Endothelial cell of umbilical vein (primary cell): ENCODE measurements at regions not wholly inside any gene's neighbourhood (a gene's known extent, or its start where the extent isn't known, plus 50 kb on each side); places are given as distances from the start of the nearest gene placed in this dataset.

ENCODE experiments used
- BruUV-seq: library from RNA; stranded (reverse); fragments of 400-500 nt; replicated peaks from 2 replicates; lab custom pipeline; 2021; lab: Mats Ljungman, UMichigan
- CTCF ChIA-PET: fragments of 300-600, 350-600 bp; sonication (Branson Sonifier 250); formaldehyde crosslinking; loops from one replicate; lab custom pipeline; 2021; ENCODE audit warnings: antibody characterized with exemption, inconsistent platforms; lab: Charles Lee
- POLR2A ChIA-PET: fragments of 300-600, 350-600 bp; sonication (Branson Sonifier 250); formaldehyde crosslinking; loops from one replicate; lab custom pipeline; 2021; ENCODE audit warnings: antibody characterized with exemption, inconsistent platforms; lab: Charles Lee
- DNase-seq: peaks from one replicate; pipeline ENCODE4 v3.0.0-alpha.2; 2011; ENCODE audit warnings: low read depth, low spot score
- FAIRE-seq: peaks from 2 replicates; lab custom pipeline; 2011; peaks lifted over from hg19 to GRCh38; lab: Jason Lieb, UNC
- H2AFZ ChIP-seq: 2 replicates; pipeline ENCODE4 v1.6.0; 2012; ENCODE audit warnings: low read depth, low read length, control low read depth, inconsistent platforms
- H3K27ac ChIP-seq: 2 replicates; pipeline ENCODE4 v1.5.1; 2011; ENCODE audit warnings: low read depth, mild to moderate bottlenecking, control low read depth, low read length, moderate library complexity; ENCODE audit not compliant: insufficient read depth
- H3K27me3 ChIP-seq, 2 experiments: 2 replicates each; pipeline versions ENCODE4 v1.6.0 to v1.6.1; 2011; ENCODE audit warnings: low read length in 2 of 2, mixed read lengths in 1 of 2; ENCODE audit not compliant: control insufficient read depth in 2 of 2, insufficient read depth in 2 of 2
- H3K36me3 ChIP-seq, 2 experiments: 2 replicates in 1 of 2; 3 replicates in 1 of 2; pipeline ENCODE4 v1.5.1; 2011; ENCODE audit warnings: low read length in 2 of 2, mild to moderate bottlenecking in 1 of 2, moderate library complexity in 1 of 2; ENCODE audit not compliant: control insufficient read depth in 2 of 2, insufficient read depth in 2 of 2; ENCODE audit errors: extremely low read depth in 1 of 2
- H3K4me1 ChIP-seq: 3 replicates; pipeline ENCODE4 v1.5.1; 2011; ENCODE audit warnings: mild to moderate bottlenecking, low read length; ENCODE audit not compliant: control insufficient read depth, insufficient read depth; ENCODE audit errors: extremely low read depth
- H3K4me2 ChIP-seq: 2 replicates; pipeline ENCODE4 v1.6.1; 2011; ENCODE audit warnings: low read length, control low read depth, mixed read lengths; ENCODE audit not compliant: insufficient read depth
- H3K4me3 ChIP-seq, 3 experiments: fragments of 200-600 bp in 1 of 3; sonication (generic), shearing (Covaris generic) in 1 of 3; replicated peaks in 1 of 3; 2 replicates each; pipeline ENCODE4 v1.5.1; 2011 to 2016; ENCODE audit warnings: control low read depth in 3 of 3, low read length in 3 of 3, mild to moderate bottlenecking in 2 of 3, inconsistent platforms in 1 of 3, low read depth in 1 of 3, moderate library complexity in 1 of 3; ENCODE audit not compliant: insufficient read depth in 1 of 3
- H3K79me2 ChIP-seq: 2 replicates; pipeline ENCODE4 v1.6.0; 2012; ENCODE audit warnings: low read length, inconsistent platforms; ENCODE audit not compliant: control insufficient read depth, insufficient read depth
- H3K9ac ChIP-seq: replicated peaks from 2 replicates; pipeline ENCODE3; 2011; ENCODE audit warnings: low read length, control low read depth; ENCODE audit not compliant: insufficient read depth; ENCODE audit errors: extremely low read depth
- H3K9me1 ChIP-seq: replicated peaks from 3 replicates; pipeline ENCODE4 v1.6.0; 2011; ENCODE audit warnings: mild to moderate bottlenecking, low read length; ENCODE audit not compliant: control insufficient read depth, insufficient read depth; ENCODE audit errors: extremely low read depth
- H3K9me3 ChIP-seq: replicated peaks from 2 replicates; pipeline ENCODE4 v1.5.1; 2012; ENCODE audit warnings: low read length, inconsistent platforms; ENCODE audit not compliant: control insufficient read depth, insufficient read depth
- H4K20me1 ChIP-seq: replicated peaks from 2 replicates; pipeline ENCODE3; 2011; ENCODE audit warnings: mild to moderate bottlenecking, low read length; ENCODE audit not compliant: control insufficient read depth, insufficient read depth; ENCODE audit errors: extremely low read depth
- CTCF ChIP-seq, 2 donors: IDR thresholded peaks; 1 replicate in 1 of 2; 2 replicates in 1 of 2; pipeline ENCODE4 v1.5.1; 2011; ENCODE audit warnings: low read length in 2 of 2, mild to moderate bottlenecking in 2 of 2, moderate library complexity in 2 of 2, control low read depth in 1 of 2, inconsistent platforms in 1 of 2, low read depth in 1 of 2; ENCODE audit not compliant: insufficient read depth in 1 of 2; ENCODE audit errors: extremely low read depth in 1 of 2
- EZH2 ChIP-seq: IDR thresholded peaks from 2 replicates; pipeline ENCODE4 v1.6.1; 2012; ENCODE audit warnings: borderline replicate concordance, low read depth, mild to moderate bottlenecking, moderate library complexity, low read length, inconsistent platforms; ENCODE audit not compliant: severe bottlenecking
- FOS ChIP-seq: IDR thresholded peaks from 2 replicates; pipeline ENCODE4 v1.6.1; 2011; ENCODE audit warnings: mild to moderate bottlenecking, low read length, moderate library complexity, borderline replicate concordance; ENCODE audit not compliant: insufficient read depth
- GATA2 ChIP-seq: IDR thresholded peaks from 2 replicates; pipeline ENCODE4 v1.7.0; 2011; ENCODE audit warnings: low read depth, mild to moderate bottlenecking, moderate library complexity, mixed read lengths, low read length; ENCODE audit not compliant: insufficient read length, insufficient read depth
- JUN ChIP-seq: IDR thresholded peaks from 2 replicates; pipeline ENCODE4 v1.6.1; 2011; ENCODE audit warnings: borderline replicate concordance, low read depth; ENCODE audit not compliant: insufficient read length, insufficient read depth
- MAX ChIP-seq: IDR thresholded peaks from 2 replicates; pipeline ENCODE4 v1.6.1; 2011; ENCODE audit not compliant: insufficient read depth, insufficient read length
- MYC ChIP-seq: IDR thresholded peaks from one replicate; pipeline ENCODE4 v1.6.1; 2011; ENCODE audit warnings: mild to moderate bottlenecking, low read depth, low read length
- POLR2A ChIP-seq: IDR thresholded peaks from 2 replicates; pipeline ENCODE4 v1.6.1; 2012; ENCODE audit warnings: low read depth, mild to moderate bottlenecking, control low read depth, low read length
- POLR2AphosphoS5 ChIP-seq: IDR thresholded peaks from 2 replicates; pipeline ENCODE4 v1.6.1; 2012; ENCODE audit warnings: low read depth, mild to moderate bottlenecking, control low read depth, low read length, moderate library complexity; ENCODE audit not compliant: insufficient read depth
- dilution Hi-C: fragments of 300-500 bp; cut with MboI; formaldehyde crosslinking; loops from one replicate; pipeline ENCODE4 v1.15.0; 2019; ENCODE audit warnings: low sequenced_read_pairs; ENCODE audit not compliant: extremely low pct_ligation_motif_present
- intact Hi-C: fragments of 100-400 bp; cut with micrococcal nuclease; formaldehyde crosslinking; loops from one replicate; pipeline ENCODE4 v1.10.0; 2022

- BruUV-seq: no TSS peak
- FAIRE-seq (no peak), DNase-seq (no peak)
- Histone ChIP-seq H3K4me1 (no peaks in the 10 kb centered on the region), H3K4me2 (no peak overlapping the region), H4K20me1 (no peaks in the 10 kb centered on the region), H3K27me3 (no peaks in the 10 kb centered on the region), H3K4me3 (no peak overlapping the region), H2AFZ (no peak overlapping the region), H3K9ac (no peak overlapping the region), H3K9me3 (peaks cover 2% of the 10 kb centered on the region), H3K27ac (no peak overlapping the region), H3K36me3 (no peaks in the 10 kb centered on the region), H3K79me2 (no peaks in the 10 kb centered on the region), H3K9me1 (no peaks in the 10 kb centered on the region)
- ChIA-PET CTCF (no interaction called here), POLR2A (no interaction called here)
- intact Hi-C loops (no loop called here), dilution Hi-C loops (no loop called here)
- TF ChIP-seq JUN (no peak), GATA2 (no peak), EZH2 (no peak), POLR2AphosphoS5 (no peak), MAX (no peak)
Observed at GRCh38 chr9:101902051-101902450, 163.6 kb upstream of the GRIN3A start.

GRCh38 chr9:101897196-101897595 is 158.7 kb upstream of the GRIN3A start:
- Histone ChIP-seq H3K4me2 (no peak overlapping the region), H3K27me3 (no peaks in the 10 kb centered on the region), H3K79me2 (no peaks in the 10 kb centered on the region), H3K36me3 (no peaks in the 10 kb centered on the region), H3K9ac (no peak overlapping the region), H3K27ac (no peak overlapping the region), H3K9me1 (no peaks in the 10 kb centered on the region), H3K4me3 (no peak overlapping the region), H3K9me3 (no peaks in the 10 kb centered on the region), H2AFZ (no peak overlapping the region), H3K4me1 (no peaks in the 10 kb centered on the region), H4K20me1 (no peaks in the 10 kb centered on the region)
- no TSS peak for BruUV-seq
- CTCF ChIA-PET: no interaction called here
- POLR2A ChIA-PET: no interaction called here
- DNase-seq (no peak), FAIRE-seq (no peak)
- dilution Hi-C loops: no loop called here
- TF ChIP-seq CTCF (IDR thresholded peaks at IDR 0.05; ENCODE audit: extremely low read depth in 1 of 2, insufficient read depth in 1 of 2, low read depth in 1 of 2, low read length in 2 of 2): no peak
- no peak for TF ChIP-seq POLR2AphosphoS5
- TF ChIP-seq EZH2: no peak
- TF ChIP-seq FOS: no peak
- no peak for TF ChIP-seq MYC
- no peak for TF ChIP-seq JUN
- TF ChIP-seq GATA2: no peak
- TF ChIP-seq POLR2A: no peak
- no peak for TF ChIP-seq MAX
- intact Hi-C loops: no loop called here
